Tibial nerve (tissue), 3 donors: ENCODE measurements at regions not wholly inside any gene's neighbourhood (a gene's known extent, or its start where the extent isn't known, plus 50 kb on each side); places are given as distances from the start of the nearest gene placed in this dataset.

ENCODE experiments used
- POLR2A ChIP-seq, 2 donors: fragments of 450-650 bp; IDR thresholded peaks; one replicate each; pipeline ENCODE4 v1.6.1; 2017; ENCODE audit warnings: antibody characterized with exemption in 2 of 2, mild to moderate bottlenecking in 2 of 2, moderate library complexity in 2 of 2
- TF ChIP-seq, protein P1 (sequence below), 5 experiments: fragments of 200-600 bp in 3 of 5; fragments of 450-650 bp in 2 of 5; sonication (generic) in 3 of 5; IDR thresholded peaks; one replicate each; pipeline ENCODE4 v1.5.1; 2016 to 2019; ENCODE audit warnings: antibody characterized with exemption in 5 of 5, mild to moderate bottlenecking in 3 of 5, moderate library complexity in 2 of 5

DNA sequence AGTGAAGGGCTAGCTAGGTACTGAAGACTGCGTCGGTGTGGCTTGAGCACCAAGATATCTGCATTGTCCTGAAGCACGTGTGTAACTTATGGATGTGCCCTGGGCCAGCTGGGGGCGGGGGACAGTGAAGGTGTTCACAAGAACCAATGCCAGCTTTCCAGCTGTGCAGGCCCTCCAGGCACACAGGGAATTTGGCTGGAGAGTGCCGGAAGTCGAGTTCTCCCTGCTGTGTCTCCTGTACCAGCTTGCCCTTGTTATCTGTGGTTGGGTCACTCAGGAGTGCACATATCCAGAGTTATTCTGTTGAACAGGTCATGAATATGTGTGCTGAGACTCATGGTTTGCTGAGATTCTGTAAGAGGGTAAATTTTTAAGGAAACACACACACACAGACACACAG lies 75.9 kb upstream of the CRY1 start:
- TF ChIP-seq POLR2A (IDR thresholded peaks at IDR 0.05), result no peak
- TF ChIP-seq, protein P1, sequence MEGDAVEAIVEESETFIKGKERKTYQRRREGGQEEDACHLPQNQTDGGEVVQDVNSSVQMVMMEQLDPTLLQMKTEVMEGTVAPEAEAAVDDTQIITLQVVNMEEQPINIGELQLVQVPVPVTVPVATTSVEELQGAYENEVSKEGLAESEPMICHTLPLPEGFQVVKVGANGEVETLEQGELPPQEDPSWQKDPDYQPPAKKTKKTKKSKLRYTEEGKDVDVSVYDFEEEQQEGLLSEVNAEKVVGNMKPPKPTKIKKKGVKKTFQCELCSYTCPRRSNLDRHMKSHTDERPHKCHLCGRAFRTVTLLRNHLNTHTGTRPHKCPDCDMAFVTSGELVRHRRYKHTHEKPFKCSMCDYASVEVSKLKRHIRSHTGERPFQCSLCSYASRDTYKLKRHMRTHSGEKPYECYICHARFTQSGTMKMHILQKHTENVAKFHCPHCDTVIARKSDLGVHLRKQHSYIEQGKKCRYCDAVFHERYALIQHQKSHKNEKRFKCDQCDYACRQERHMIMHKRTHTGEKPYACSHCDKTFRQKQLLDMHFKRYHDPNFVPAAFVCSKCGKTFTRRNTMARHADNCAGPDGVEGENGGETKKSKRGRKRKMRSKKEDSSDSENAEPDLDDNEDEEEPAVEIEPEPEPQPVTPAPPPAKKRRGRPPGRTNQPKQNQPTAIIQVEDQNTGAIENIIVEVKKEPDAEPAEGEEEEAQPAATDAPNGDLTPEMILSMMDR (IDR thresholded peaks at IDR 0.05), result no peak
